Jurkat, Clone E6-1 (cell line): ENCODE measurements at regions not wholly inside any gene's neighbourhood (a gene's known extent, or its start where the extent isn't known, plus 50 kb on each side); places are given as distances from the start of the nearest gene placed in this dataset.
"Not testable (repeated sequence)": the region's sequence is repeated elsewhere in the genome, so short reads cannot be mapped to it uniquely, and the experiment has no call there.

Experiments used
- DNase-seq: peaks from one replicate; pipeline ENCODE4 v3.0.0-alpha.2; 2011; ENCODE audit warnings: low read depth, low spot score
- H3K4me3 ChIP-seq: 2 replicates; pipeline ENCODE4 v1.5.1; 2011; ENCODE audit warnings: mild to moderate bottlenecking, low read length, control low read depth, moderate library complexity

- no peak for DNase-seq
- H3K4me3 ChIP-seq, result no peak overlapping the region
Measured at GRCh38 chrX:80929251-80929650, 119.6 kb upstream of the BRWD3 start.

GRCh38 chrX:80917919-80918318, 108.2 kb upstream of the BRWD3 start:
- no peak overlapping the region for H3K4me3 ChIP-seq
- DNase-seq, result no peak

- not testable (repeated sequence) for DNase-seq, H3K4me3 ChIP-seq
Measured at GRCh38 chrX:80912351-80912750, 102.7 kb upstream of the BRWD3 start.

GRCh38 chrX:80879916-80880315, 70.2 kb upstream of the BRWD3 start:
- DNase-seq, result no peak
- no peak overlapping the region for H3K4me3 ChIP-seq

GRCh38 chrX:80879143-80879542, 69.5 kb upstream of the BRWD3 start:
- H3K4me3 ChIP-seq, result no peak overlapping the region
- no peak for DNase-seq

GRCh38 chrX:80876877-80877276, 67.2 kb upstream of the BRWD3 start:
- DNase-seq, result peak; percentile 22
- no peak overlapping the region for H3K4me3 ChIP-seq
